ENCODE measurements at regions not wholly inside any gene's neighbourhood (a gene's known extent, or its start where the extent isn't known, plus 50 kb on each side); places are given as distances from the start of the nearest gene placed in this dataset.
"Not testable (repeated sequence)": the region's sequence is repeated elsewhere in the genome, so short reads cannot be mapped to it uniquely, and the experiment has no call there.

- DNase-seq (ENCODE audit: low read depth in 3 of 3): no peak
These were observed 344.9 kb downstream of the DCDC2C start for GRCh38 chr2:4047961-4048891.

GRCh38 chr2:4049463-4049862 lies 346.1 kb downstream of the DCDC2C start:
- no peak for DNase-seq (ENCODE audit: low read depth in 3 of 3)

- DNase-seq (ENCODE audit: low read depth in 3 of 3): no peak
These were observed 350.6 kb downstream of the DCDC2C start for GRCh38 chr2:4053769-4054493.

- no peak for DNase-seq (ENCODE audit: low read depth in 3 of 3)
These were observed 362.8 kb downstream of the DCDC2C start for GRCh38 chr2:4066217-4066616.

GRCh38 chr2:4073026-4073569 lies 369.7 kb downstream of the DCDC2C start:
- no peak for DNase-seq (ENCODE audit: low read depth in 3 of 3)

- no peak for DNase-seq (ENCODE audit: low read depth in 3 of 3)
These were observed 373.6 kb downstream of the DCDC2C start for GRCh38 chr2:4077017-4077416.

DNA sequence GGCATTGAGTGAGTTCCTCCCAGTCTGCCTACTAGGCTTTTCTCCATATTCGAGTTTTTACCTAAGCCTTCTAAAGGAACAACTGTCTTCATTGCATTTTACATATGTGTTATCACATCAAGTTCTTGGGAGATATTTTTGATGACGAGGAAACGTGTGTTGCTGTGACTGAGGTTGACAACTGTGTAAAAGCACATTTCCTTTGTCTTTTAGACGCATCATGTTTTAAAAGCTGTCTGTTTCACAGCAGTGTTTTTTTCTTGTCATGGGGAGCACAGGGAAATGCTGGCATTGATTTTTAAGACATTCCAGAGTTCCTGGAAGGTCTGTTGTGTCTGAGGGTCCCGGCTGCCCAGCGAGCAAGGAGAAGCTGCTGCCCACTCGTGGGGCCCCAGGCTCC lies 381.8 kb downstream of the DCDC2C start:
- no peak for DNase-seq (ENCODE audit: low read depth in 3 of 3)

DNA sequence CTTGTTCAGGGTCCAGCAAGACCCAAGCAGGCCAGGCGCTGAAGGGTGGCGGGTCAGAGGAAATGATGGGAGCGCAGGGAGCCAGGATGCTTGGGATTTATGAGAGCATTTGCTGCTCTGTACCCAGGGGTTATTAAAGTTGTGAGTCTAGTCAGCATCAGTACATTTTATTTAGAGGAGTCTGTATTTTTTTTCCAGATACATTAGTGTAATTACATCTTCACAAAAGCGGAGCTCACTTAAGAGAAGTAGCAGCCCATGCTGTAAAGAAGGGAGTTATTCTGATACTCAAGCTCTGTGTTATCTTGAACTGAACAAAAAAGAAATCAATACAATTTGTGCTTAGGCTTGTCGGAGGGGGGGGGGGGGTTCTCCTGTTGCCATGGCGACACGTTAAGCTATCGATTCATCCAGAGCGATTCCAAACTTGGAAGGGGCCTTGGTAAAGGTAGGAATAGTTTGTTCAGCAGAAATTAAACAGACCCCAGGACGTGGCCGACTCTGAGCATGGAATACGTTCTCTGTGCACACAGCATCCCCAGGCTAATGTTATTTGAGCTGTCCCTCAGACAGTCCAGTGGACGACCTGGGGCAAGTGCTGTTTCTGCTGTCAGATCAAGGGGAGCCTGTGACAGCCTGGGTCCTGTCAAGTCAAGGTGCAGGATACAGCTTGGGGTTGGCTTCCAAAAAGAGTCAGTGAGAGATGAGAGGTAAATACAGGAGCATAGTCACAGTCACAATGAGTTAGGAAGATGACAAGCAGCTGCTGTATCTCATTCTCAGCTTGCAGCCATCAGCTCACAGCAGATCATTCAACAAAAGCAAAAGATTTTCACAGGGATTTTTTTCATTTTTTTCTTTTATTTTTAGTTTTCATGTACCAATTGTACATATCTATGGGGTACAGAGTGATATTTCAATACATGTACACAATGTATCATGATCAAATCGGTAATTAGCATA lies 387.6 kb downstream of the DCDC2C start:
- no peak for DNase-seq (ENCODE audit: low read depth in 3 of 3)

DNA sequence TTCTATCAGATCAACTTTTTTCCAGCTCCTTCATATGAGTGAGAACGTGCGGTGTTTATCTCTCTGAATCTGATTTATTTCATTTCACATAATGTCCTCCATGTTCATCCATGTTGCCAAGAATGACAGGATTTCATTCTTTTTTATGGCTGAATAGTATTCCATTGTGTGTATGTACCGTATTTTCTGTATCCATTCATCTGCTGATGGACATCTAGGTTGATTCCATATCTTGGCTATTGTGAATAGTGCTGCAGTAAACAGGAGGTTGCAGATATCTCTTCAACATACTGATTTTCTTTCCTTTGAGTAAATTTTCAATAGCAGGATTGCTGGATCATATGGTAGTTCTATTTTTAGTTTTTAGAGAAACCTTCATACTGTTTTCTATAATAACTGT lies 388.5 kb downstream of the DCDC2C start:
- DNase-seq (ENCODE audit: low read depth in 3 of 3): no peak

DNA sequence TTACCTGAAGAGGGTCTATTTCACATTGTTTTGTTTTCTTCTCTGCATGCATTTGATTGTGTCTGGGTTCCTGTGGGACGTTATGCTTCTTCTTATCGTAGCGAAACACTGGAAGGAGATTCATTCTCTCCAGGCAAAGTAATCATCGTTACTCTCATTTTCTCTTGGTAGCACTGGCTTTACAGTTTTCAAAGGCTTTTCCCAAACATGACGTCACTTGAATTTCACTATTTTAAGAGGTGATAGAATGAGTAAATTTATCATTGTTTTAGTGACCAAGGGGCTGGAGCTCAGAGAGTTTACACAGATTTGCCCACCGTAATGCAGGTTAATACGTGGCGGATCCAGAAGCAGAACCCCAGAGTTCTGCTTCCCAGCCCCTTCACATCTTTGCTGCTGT lies 391.4 kb downstream of the DCDC2C start:
- no peak for DNase-seq (ENCODE audit: low read depth in 3 of 3)

DNA sequence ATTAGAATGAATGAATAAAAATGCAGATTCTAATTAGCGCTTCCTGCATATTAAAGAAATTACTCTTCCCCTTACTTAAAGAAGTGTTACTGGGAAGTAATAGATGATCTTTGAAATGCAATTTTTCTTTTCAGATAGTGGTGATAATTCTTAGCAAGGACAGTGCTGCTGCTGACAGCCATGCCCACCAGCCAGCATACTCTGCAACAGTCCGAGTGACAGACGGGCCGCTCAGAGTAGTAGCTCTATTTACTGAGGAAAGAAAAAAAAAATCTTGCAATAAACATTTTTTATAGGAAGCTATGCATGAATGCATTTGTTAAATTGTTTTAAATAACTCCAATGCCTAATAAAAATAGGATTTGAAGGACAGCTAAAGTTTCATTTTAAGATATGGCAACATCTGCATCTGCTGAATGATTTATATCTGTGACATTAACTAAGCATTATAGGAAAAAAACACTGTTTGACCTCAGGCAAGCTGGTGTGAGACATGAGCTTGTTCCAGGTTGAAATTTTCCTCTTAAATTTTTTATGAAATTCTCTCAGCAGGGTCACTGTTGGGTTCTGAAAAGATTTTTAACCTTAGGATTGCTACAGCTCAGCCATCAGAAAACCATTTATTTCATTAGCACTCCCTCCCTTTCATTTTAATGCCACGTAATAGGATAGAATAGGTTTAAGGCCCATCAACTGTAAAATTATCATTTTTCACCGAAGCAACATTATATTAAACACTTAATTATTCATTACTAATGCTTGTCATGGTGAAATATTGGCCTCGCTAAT lies 393.8 kb downstream of the DCDC2C start:
- no peak for DNase-seq (ENCODE audit: low read depth in 3 of 3)

DNA sequence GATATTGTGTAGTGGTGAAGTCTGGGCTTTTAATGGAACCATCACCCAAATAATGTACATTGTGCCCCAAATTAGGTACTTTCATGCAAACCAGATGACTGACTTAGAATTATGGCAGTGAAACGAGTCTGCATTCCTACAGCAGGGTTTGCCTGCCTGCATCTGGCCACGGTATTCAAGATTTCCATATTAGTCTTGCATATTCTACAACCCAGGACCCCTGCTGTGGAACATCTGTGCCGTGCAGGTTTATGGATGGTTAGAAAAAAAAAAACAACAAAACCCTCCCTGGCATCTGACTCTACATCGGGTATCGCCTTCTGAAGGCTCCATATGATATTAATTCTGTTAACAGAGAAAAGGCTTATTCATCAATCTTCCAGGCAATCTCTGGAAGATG lies 394.8 kb downstream of the DCDC2C start:
- DNase-seq (ENCODE audit: low read depth in 3 of 3): no peak

- DNase-seq (ENCODE audit: low read depth in 3 of 3): no peak
These were observed 398.6 kb downstream of the DCDC2C start for GRCh38 chr2:4101936-4102335.

DNA sequence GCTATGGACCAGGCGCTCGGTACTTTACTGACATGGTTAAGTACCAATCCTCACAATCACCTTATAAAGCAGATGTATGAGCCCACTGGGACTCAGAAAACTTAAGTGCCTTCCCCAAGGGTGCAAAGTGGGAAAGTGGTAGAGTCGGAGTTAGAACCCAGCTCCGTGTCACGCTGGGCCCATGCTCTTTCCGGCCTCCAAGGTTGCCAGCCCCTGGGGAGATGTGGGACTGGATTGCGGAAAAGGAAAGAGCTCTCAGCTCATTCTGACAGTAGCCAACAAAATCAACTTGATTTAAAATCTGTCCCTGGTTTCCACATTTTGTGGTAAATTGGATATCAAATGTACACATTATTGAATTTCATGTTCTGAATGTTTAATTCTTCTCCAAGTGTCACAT lies 403.8 kb downstream of the DCDC2C start:
- no peak for DNase-seq (ENCODE audit: low read depth in 3 of 3)

DNA sequence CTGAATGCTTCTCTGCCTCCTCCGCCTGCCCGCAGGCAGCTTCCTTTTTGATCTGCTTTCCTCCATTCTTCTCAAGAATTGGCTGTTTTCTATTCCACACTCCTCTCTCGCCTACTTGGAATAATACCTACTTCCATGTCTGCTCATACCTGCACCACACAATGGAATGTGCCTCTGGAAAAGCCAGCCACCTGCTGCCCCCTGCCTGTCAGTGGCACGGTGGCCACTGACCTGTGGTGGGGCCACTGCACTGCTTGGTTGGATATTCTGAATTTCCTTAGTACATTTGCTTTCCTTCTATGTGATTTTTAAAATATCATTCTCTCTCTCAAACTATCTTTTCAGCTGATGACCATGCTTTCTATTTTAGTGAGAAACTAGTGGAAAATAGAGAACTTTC lies 406.9 kb downstream of the DCDC2C start:
- no peak for DNase-seq (ENCODE audit: low read depth in 3 of 3)

GRCh38 chr2:4115435-4115834 lies 412.1 kb downstream of the DCDC2C start:
- not testable (repeated sequence) for DNase-seq (ENCODE audit: low read depth in 3 of 3)

- no peak for DNase-seq (ENCODE audit: low read depth in 3 of 3)
These were observed 419.4 kb downstream of the DCDC2C start for GRCh38 chr2:4122726-4123125.

GRCh38 chr2:4130651-4131050 lies 427.3 kb downstream of the DCDC2C start:
- DNase-seq (ENCODE audit: low read depth in 3 of 3): no peak

- no peak for DNase-seq (ENCODE audit: low read depth in 3 of 3)
These were observed 431.5 kb downstream of the DCDC2C start for GRCh38 chr2:4134551-4135550.

DNA sequence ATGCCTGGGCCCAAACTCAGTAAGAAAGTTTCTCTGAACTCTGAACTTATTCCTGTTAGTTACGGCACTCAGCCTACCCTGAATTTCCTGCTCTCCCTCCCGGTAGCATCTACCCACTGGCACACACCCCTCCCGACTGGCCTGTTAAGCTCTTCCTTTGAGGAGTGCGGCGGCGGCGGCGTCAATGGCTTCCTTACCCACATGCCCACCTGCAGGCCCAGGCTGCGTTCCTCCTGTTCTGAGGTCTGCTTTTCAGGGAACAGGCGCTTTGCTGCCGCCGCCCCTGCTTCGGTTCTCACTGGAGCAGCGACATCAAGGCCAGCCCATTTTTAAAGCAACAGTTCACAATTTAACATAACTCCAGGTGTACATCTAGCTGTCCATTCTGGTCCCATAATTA lies 432.4 kb downstream of the DCDC2C start:
- no peak for DNase-seq (ENCODE audit: low read depth in 3 of 3)
